Mammary epithelial cell (primary cell): ENCODE measurements at regions not wholly inside any gene's neighbourhood (a gene's known extent, or its start where the extent isn't known, plus 50 kb on each side); places are given as distances from the start of the nearest gene placed in this dataset.

Experiments
- EZH2 ChIP-seq: IDR thresholded peaks from 2 replicates; pipeline ENCODE4 v1.6.1; 2012; ENCODE audit warnings: low read length, inconsistent platforms, borderline replicate concordance
- TF ChIP-seq, protein P1 (sequence below), 2 donors: IDR thresholded peaks in 1 of 2; conservative IDR thresholded peaks in 1 of 2; 2 replicates each; pipeline ENCODE4 v1.5.1; 2011 to 2012; ENCODE audit warnings: inconsistent platforms in 2 of 2, low read length in 2 of 2, mild to moderate bottlenecking in 2 of 2, control low read depth in 1 of 2, low read depth in 1 of 2; ENCODE audit not compliant: insufficient read depth in 1 of 2; ENCODE audit errors: extremely low read depth in 1 of 2

GRCh38 chr12:114164351-114164750 lies 198.2 kb upstream of the RBM19 start:
- TF ChIP-seq, protein P1, sequence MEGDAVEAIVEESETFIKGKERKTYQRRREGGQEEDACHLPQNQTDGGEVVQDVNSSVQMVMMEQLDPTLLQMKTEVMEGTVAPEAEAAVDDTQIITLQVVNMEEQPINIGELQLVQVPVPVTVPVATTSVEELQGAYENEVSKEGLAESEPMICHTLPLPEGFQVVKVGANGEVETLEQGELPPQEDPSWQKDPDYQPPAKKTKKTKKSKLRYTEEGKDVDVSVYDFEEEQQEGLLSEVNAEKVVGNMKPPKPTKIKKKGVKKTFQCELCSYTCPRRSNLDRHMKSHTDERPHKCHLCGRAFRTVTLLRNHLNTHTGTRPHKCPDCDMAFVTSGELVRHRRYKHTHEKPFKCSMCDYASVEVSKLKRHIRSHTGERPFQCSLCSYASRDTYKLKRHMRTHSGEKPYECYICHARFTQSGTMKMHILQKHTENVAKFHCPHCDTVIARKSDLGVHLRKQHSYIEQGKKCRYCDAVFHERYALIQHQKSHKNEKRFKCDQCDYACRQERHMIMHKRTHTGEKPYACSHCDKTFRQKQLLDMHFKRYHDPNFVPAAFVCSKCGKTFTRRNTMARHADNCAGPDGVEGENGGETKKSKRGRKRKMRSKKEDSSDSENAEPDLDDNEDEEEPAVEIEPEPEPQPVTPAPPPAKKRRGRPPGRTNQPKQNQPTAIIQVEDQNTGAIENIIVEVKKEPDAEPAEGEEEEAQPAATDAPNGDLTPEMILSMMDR (conservative IDR thresholded peaks at IDR 0.05 in 1 of 2, IDR thresholded peaks at IDR 0.05 in 1 of 2; ENCODE audit: extremely low read depth in 1 of 2, insufficient read depth in 1 of 2, low read depth in 1 of 2, low read length in 2 of 2): no peak
- TF ChIP-seq EZH2: no peak
